ENCODE measurements at regions not wholly inside any gene's neighbourhood (a gene's known extent, or its start where the extent isn't known, plus 50 kb on each side); places are given as distances from the start of the nearest gene placed in this dataset.

DNA sequence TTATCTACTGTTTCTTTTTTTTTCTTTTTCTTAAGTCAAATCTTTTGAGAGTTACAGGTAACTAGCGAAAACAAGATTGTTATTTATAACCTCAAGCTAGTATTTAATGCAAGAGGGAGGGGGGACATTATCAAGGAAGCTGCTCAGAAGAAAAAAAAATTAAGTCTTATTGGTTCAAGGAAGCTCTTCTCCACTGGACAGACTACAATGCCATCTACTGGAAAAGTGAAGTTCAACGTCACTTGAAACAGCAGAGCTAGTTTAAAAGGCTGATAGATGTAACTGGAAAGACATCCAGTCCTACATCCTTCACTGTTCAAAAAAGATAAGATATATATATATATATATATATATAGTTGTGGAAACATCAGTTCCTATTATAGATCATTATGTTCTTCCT, 418.0 kb upstream of the PSMD7 start:
- DNase-seq = peak; percentile 62

DNA sequence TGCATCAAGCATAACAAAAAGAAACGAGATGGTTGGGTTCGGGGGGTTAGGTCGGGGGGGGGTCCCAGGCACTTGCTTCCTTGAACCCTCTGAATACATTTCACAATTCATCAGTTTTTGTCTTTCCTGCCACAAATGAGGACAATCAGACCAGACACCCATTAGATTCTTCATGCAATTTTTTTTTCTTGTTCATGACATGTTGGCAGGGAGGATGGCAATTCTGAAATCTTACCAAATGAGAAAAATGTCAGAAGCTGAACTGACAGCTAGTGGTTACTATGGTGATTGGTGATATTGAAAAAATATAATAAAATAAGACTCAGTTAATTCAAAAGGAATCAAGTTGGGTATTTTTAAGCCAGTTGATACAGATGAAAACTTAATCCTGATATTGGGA, 419.5 kb upstream of the PSMD7 start:
- no peak for DNase-seq

DNA sequence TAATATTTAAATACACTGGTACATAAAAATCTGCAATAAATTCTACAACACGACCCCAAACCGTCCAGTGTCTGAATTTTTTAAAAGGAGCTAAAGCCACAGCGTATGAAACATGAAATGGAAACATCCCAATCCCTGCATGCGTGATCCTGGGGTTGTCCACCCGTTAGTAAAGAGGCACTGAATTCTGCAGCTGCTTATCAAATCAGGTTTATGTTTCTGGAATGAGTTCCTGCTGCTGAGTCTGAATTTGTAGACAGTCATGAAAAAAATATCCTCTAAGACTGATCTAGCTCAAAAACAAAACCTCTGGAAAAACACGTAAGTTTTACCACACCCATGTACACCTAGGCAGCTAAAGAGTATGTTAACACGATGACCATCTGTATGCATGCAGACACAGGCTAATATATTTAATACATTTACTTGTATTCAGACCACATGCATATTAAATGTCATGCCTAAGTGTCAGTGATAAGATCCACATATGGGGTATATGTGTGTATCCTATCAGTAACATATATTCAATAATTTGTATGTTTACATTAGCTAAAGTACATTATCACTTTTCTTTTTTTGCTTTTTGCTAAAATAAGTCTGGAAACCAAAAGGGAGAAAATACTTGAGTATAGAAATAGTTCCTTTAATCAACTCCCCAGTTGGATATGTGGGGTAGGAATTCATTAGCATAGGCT, 420.5 kb upstream of the PSMD7 start:
- no peak for DNase-seq

DNA sequence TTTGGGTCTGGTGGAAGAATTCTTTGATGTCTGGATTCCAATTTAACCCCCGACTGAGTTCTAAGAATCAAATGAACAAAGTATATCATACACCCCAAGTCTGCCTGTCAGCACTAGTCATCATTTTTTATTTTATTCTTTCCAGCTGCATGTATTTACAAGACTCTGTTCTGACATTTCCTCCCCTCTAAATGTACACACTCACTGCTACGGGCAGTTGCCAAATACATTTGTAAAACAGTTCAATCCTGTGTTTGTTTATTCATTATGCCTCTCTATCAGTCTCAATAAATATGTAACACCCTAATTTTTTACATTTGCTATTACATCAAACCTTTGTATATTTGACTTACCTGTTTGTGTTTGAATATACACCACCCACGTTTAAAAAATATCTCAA, 422.3 kb upstream of the PSMD7 start:
- DNase-seq = no peak

DNA sequence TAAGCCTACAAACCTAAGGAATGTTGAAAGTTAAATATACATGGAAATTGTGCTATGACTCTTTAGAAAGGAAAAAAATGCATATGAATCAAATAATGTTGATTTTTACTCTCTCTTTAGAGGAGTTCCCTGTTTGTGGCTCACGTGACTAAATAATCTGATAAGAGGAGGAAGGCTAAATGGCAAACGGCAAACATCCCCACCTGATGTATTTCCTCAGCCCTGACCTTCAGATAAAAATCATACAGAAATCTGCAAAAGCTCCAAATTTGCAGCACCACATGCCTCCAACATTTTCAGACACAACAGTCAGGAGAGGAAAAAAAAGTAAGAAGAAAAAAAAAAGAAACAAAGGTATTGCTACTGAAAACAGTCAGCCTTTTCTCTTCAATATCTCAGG, 423.0 kb upstream of the PSMD7 start:
- DNase-seq = no peak

DNA sequence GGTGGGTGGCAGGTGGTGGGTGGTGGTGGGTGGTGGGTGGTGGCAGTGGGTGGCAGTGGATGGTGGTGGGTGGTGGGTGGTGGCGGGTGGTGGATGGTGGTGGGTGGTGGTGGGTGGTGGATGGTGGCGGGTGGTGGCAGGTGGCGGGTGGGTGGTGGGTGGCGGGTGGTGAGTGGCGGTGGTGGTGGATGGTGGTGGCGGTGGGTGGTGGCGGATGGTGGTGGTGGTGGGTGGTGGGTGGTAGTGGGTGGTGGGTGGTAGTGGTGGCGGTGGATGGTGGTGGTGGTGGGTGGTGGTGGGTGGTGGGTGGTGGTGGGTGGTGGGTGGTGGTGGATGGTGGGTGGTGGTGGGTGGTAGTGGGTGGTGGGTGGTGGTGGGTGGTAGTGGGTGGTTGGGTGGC, 423.8 kb upstream of the PSMD7 start:
- no peak for DNase-seq

DNA sequence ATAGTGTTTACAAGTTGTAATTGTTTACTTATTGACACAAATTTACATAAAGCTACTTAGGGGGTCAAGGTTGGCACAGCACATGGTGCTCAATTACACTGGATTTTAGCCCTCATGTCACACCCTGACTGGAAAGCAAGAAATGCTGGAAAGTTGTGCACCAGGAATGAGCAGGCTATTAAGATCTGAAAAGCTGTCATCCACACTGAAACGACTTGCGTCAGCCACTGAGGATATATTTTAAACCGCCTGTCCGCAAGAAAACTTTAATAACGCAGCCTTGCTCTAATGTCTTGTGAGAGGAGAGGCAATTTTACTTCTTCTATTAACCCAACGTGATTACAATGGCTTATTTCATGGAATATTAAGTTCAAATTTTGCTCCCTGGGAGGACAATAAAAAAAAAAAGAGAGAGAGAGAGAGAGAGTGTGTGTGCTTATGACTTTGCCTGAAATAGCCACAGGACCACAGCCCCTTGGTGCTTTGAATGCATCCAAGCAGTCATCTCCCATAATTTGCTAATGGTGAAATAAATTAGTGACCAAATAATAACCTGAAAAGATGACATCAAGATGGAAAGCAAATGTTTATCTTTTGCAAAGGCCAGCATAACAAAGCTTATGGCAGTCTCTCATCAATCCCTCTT, 425.4 kb upstream of the PSMD7 start:
- no peak for DNase-seq

DNA sequence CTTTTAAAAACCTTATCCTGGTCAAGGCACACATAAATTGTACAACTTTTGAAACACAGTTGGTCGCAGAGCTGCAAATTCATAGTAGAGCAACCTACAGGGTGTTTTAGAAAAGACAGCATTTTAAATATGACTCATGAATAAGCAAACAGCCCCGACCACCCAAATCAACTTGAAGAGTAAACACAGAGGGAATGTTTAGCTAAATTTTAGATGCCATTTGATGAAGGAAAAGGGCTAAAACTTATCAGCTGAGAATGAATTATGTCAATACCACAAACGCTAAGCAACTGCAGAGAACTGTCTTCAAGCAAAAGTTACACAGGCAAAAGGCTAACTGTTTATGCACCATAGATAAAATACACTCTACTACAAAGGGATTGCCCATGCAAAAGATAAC, 427.5 kb upstream of the PSMD7 start:
- DNase-seq = no peak

DNA sequence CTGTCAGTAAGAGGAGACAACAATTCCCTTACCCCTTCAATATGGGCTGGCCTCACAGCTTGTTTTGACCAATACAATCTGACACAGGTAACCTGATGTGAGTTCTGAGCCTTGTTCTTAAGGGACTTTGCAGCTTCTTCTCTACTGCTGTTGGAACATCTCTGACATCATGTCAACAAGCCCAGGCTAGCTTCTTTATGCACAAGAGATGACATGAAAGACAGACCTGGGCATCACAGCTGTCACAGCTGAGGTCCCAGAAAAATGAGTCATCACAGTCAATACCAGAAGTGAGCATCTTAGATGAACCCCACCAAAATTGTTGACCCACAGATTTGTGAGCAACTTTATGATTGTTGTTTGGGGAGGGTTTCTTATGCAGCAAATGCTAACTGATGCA, 431.7 kb upstream of the PSMD7 start:
- no peak for DNase-seq

DNA sequence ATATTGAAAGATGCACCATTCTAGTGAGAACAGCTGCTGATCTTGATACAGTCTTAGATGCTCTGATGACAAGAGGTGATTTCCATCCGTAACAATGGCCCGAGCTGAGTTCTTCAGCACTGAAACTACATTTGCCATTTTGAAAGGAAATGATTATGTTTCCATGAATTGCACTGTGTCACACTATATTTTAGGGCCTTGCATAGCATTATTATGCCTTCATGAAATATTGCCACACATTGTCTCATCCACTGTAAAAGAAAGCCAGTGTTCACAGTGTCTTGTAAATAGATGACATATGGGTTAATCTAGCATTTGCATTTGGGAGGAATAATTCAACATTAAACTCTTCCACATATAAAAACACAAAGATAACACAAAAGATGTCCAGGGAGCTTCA, 438.3 kb upstream of the PSMD7 start:
- no peak for DNase-seq

DNA sequence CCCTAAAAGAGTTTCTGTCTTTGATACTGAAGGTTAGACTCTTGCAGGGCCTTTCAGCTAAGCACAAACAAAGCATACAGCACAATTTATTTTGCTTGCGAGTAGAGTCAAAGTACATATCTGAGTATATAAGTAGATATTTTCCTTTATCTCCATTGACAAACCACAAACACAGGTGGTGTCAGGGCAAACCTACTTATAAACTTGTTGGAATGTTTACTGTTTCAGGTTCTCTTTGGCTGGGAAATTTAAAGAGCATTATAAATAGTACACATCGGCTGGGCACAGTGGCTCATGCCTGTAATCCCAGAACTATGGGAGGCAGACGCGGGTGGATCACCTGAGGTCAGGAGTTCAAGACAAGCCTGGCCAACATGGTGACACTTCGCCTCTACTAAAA, 442.6 kb upstream of the PSMD7 start:
- DNase-seq = no peak

DNA sequence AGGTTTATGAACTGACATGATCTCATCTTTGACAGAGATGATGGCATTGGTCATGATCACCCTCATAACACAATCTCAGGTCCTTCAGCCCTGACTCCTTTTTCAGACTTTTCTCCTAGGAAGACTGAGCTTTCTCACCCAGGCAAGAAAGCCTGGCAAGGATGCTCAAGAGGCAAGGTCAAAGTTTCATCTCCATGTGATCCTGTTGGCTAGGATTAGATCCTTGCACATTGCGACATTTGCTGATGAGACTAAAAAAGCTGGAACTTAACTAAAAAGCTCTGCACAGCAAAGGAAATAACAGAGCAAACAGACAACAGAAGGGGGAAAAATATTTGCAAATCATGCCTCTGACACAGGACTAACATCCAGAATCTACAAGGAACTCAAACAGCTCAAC, 444.1 kb upstream of the PSMD7 start:
- DNase-seq = no peak

DNA sequence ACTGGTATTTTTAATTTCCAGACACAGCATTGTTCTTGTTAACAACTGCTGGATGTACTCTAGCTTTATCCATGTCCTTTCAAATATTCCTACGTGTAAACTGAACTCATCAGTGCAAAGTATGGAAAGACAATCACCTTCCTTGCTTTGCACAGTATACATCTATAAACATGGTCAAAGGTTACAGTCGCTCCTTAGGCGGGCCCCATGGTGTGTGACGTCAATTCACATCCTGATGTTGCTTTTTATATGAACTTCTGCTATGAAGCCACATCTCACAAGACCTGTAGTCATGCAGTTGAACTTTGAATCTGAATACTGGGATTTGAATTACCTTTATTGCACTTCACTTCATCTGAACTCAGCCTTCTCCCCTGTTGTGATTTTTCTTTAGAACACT, 447.6 kb upstream of the PSMD7 start:
- DNase-seq = no peak

DNA sequence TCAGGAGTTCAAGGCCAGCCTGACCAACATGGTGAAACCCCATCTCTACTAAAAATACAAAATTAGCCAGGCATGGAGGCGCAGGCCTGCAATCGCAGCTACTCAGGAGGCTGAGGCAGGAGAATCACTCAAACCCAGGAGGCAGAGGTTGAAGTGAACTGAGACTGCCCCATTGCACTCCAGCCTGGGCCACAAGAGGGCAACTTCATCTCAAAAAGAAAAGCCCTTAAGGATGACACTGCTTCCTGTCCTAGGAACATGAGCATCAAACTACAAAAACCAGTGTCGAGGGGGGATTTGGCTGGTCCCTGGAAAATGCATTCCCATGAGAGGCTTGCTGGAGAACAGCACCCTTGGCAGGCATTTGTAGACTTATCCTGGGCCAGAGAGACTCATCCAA, 449.5 kb upstream of the PSMD7 start:
- DNase-seq = no peak

DNA sequence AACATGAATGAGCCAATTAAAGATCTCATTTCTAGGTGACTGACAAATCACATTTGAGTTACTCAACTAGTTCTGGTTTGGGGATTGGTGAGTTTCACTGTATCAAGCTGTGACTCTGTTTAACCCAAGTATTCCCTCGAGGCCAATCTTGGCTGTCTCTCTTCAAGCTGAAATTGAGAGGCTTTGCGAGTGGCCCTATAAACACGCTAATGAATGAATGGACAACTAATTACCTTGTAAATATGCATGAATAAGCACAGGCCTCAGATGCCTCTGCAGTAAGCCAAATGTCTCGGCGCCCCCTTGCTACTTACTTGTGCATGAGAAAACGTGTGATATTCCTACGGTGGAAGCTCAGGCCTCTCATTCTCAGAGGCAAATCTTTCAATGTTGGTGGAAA, 450.3 kb upstream of the PSMD7 start:
- no peak for DNase-seq

DNA sequence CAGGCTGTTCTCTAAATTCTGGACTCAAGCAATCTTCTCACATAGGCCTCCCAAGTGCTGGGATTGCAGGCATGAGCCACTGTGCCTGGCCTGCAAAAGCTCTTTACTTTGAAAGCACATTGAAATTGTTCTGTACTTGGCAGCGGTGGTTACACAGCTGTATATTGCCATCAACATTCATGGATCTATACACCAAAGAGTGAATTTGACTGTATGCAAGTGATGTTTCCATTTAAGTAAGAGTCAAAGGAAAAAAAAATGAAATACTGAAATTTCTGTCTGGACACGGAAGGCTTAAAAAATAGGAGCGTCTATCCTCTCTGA, 450.6 kb upstream of the PSMD7 start:
- DNase-seq = no peak

DNA sequence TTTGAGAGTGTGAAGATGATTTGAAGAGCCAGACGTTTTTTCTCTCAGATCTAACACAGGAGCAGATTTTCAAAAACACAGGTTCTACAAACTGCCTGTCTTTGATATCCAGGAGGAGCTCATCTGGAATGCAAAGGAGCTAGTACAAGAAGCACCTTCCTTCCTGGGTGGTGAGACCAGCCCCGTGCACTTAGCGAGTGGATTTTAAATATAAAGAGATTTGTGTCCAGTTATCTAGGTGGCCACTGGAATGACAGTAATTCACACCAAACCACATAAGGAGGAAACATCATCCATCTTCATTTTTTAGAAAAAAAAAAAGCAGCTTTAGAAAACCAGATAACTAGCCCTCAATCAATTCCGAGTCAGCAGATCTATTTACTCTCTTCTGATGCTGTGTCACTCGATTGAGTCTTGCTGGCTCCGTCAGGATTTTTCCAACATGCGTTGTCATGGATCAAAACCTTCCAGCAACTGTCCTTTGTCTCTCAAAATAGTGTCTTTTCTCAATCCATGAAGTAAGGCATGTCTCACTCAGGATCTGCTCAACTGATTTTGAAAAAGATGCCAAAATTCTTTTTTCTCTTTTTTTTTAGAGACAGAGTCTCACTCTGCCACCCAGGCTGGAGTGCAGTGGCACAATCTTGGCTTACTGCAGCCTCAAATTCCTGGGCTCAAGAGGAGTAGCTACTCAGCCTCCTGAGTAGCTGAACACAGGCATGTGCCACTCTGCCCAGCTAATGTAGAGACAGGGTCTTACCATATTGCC, 451.2 kb upstream of the PSMD7 start:
- no peak for DNase-seq

DNA sequence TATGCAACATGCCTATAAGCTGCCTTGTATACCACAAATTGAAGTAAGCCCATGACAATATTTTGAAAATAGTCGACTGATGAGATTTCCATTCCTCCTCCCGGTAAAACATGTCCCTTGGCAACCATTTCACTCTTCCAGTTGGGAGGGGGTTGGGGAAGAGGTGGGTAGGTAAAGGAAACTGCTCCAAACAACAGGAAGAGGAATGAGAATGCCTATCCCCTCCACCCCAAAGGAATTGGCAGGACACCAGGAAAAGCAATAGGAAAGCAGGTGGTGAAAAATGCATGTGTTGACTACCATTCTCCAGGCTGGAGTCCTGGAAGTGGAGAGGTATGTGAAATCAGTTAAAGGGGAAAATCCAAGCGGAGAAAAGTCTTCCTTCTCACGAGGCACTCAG, 455.9 kb upstream of the PSMD7 start:
- no peak for DNase-seq

DNA sequence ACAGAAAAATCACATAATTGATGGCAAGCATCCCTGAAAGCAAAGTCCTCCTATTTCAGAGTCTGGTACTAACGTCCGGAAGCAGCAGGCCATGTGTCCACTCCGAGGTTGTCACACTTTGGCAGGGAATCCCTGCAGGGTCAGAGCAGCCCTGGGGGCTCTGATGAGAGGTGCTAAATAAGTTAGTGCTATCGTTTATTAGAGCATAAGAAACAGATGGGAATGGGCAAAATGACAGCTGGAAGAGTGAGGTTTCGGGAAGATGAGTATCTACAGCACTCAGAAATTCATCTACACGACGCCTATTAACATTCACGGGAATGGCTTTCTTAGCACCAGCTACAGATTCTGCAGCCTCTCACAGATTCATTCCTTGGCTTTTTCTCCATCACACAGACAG, 465.4 kb upstream of the PSMD7 start:
- DNase-seq = no peak

DNA sequence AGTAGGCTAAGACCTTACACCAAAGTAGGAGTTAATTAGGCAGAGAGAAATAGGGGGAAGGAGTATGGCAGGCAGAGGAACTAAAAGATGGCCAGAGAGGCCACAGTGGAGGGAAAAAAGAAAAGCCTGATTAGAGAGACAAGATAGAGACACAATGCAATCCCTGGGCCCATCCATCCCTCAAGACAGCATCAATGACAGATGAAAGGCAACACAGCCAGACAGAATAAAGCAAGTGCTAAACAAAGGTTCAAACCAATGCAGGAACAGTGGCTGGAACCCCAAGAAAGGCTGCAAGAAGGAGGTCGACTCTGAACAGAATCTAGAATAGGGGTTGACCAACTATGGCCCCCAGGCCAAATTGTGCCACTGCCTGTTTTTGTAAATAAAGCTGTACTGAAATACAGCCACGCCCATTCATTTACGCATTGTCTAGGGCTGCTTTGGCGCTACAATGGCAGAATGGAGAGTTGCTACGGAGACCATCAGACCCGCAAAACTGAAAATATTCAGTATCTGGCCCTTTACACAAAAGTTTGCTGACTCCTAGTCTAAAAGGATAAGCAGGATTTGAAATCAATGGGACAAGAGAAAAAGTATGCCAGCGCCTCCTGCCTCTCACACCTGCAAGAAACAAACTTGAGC, 473.3 kb upstream of the PSMD7 start:
- no peak for DNase-seq

DNA sequence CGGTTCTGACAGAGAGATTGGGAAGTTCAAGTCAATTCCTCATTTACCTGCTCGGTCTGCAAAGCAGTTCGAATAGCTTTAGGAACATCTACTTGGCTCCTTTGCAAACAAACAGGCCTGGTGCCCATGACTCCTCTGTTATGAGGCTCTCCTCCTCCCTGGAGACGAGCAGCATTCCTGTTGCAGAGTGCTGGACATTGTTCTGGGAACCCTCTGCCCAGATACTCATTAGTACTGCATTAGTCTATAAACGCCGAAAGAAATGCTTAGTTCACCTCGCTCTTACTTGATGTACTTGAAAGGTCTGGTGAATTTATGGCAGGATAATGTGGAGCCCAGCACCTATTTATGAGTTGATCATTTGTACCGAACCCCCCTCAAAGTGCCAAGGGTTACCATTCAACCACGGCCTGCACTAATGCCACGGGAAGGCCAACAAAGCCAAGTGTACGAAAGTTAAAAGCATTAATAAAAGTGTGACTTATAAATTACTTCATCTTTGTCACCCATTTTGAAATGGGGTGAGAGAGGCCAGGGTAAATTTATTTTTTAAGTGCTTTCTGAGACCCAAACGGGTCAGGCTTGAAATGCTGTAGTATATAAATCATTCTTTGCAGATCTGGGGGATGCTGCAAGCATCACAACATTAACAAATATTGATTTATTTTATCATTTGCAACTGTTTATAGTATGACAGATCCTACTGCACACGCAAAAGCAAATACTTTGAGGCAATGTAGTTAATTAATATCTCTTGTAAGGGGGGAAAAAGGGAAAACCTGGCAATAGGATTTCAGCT, 478.9 kb upstream of the PSMD7 start:
- DNase-seq = no peak

DNA sequence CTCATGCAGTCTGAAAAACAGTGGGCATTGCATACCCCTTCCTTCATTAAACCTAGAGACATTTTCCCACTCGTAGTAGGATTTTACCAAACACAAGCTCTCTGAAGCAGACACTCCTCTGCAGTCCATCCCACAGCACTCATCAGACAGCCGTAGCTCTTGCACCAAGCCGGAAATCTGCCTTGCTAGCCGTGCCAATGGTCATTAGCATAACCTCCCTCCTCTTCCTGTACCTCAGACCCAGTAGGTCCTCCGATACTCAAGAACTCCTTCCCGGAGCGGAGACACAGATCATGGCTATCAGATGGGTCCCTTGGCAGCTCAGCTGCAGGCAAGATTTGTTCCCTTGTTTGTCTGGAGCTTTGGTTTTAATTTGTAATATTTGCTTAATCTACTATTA, 483.1 kb upstream of the PSMD7 start:
- DNase-seq = no peak

DNA sequence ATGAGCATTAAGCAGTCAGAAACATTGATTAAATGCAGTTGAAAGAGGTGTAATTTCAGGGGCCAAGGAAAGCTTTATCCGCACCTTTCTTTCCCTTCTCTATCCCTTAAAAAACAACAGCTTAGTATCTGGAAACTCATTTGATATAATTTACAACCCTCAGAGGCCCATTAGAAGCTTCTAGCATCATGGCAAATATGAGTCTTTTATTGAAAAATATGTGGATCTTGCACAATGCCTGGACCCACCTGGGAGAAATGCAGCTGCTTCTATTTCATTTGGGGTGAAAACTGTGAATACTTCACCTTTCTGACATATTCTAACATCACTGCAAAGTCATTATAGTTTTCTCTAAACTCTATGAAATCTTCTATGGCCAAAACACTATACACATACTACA, 492.2 kb upstream of the PSMD7 start:
- DNase-seq = no peak
